ENCODE measurements at regions not wholly inside any gene's neighbourhood (a gene's known extent, or its start where the extent isn't known, plus 50 kb on each side); places are given as distances from the start of the nearest gene placed in this dataset.

DNA sequence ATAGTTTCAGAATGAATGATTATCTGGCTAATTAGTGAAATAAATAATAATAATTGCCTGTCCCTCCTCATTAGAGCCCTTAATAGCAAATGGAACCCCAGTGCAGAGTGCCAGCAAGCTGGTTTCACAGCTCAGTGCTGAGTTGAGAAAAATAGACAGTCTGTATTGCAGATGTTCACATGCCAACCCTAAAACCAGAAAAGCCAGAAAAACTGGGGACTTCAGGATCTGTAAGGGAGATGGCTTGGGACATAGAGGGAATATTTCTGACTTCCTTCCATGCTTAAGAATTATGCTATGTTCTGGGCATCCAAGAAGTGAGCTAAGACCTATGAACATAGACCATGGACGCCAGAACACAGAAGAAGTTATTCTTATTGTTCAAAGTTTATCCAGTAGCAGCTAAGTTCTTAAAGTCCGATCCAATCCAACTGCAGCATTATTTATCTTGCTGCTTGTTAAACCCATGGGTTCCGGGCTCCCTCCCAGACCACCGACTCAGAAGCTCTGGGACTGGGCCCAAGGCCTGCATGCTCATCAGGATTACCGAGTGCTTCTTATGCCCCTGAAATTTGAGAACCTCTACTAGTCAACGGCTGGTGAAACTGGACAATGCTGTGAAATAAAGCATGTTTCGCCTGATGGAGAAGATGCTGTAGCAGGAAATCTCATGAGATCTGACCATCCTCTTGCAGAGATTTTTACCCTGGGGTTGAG lies 158.3 kb downstream of the FOXB1 start:
- DNase-seq: no peak

DNA sequence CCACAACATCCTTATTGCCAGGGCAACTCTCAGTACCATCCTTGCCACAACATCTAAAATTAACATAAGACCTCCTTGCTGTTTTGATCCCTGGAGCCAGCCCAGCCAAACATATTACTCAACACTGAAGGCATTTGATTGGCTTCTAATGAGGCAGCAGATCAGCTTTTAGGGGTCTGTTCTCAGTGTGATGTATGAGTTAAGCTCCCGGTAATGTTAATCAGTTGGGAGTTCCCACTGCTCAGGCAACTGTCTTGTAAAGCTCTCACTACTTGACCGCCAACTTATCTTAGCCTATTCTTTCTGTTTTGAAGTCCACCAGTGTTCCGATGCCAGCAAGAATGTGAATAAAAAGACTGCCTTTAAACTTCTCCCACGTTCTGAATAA lies 158.9 kb downstream of the FOXB1 start:
- DNase-seq: no peak
- 74 to 85% methylated on average over 4 of the region's 4 CpGs for WGBS, 2 donors
- Histone ChIP-seq H3K27me3 (ENCODE audit: control insufficient read depth in 3 of 3, insufficient read depth in 3 of 3, low read length in 2 of 3) (peaks cover 0 to 2% (median 0%) of the 10 kb centered on the region in 3 donors), H3K9ac (ENCODE audit: insufficient read depth in 1 of 2, low read length in 2 of 2) (no peak overlapping the region), H3K9me3 (ENCODE audit: control insufficient read depth in 4 of 4, insufficient read depth in 3 of 4, low read length in 3 of 4) (no peaks in the 10 kb centered on the region), H3K4me3 (no peak overlapping the region), H3K4me1 (ENCODE audit: control insufficient read depth in 5 of 5, insufficient read depth in 5 of 5, low read length in 5 of 5) (peaks cover 0 to 5% (median 0%) of the 10 kb centered on the region in 5 donors), H3K27ac (ENCODE audit: low read depth in 1 of 2, low read length in 1 of 2) (no peak overlapping the region), H3K36me3 (ENCODE audit: control insufficient read depth in 4 of 4, insufficient read depth in 4 of 4, low read length in 4 of 4) (no peaks in the 10 kb centered on the region)
- TF ChIP-seq, protein P1, sequence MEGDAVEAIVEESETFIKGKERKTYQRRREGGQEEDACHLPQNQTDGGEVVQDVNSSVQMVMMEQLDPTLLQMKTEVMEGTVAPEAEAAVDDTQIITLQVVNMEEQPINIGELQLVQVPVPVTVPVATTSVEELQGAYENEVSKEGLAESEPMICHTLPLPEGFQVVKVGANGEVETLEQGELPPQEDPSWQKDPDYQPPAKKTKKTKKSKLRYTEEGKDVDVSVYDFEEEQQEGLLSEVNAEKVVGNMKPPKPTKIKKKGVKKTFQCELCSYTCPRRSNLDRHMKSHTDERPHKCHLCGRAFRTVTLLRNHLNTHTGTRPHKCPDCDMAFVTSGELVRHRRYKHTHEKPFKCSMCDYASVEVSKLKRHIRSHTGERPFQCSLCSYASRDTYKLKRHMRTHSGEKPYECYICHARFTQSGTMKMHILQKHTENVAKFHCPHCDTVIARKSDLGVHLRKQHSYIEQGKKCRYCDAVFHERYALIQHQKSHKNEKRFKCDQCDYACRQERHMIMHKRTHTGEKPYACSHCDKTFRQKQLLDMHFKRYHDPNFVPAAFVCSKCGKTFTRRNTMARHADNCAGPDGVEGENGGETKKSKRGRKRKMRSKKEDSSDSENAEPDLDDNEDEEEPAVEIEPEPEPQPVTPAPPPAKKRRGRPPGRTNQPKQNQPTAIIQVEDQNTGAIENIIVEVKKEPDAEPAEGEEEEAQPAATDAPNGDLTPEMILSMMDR (IDR thresholded peaks at IDR 0.05; ENCODE audit: control extremely low read depth, extremely low read depth): no peak
- no peak for ATAC-seq (ENCODE audit: insufficient read depth, low FRiP score)

More for the DNA sequence above, 158.3 kb downstream of the FOXB1 start:
- Histone ChIP-seq H3K36me3 (ENCODE audit: control insufficient read depth in 4 of 4, insufficient read depth in 4 of 4, low read length in 4 of 4) (no peaks in the 10 kb centered on the region), H3K27ac (ENCODE audit: low read depth in 1 of 2, low read length in 1 of 2) (no peak overlapping the region), H3K4me1 (ENCODE audit: control insufficient read depth in 5 of 5, insufficient read depth in 5 of 5, low read length in 5 of 5) (peaks cover 0 to 5% (median 0%) of the 10 kb centered on the region in 5 donors), H3K9ac (ENCODE audit: insufficient read depth in 1 of 2, low read length in 2 of 2) (no peak overlapping the region), H3K9me3 (ENCODE audit: control insufficient read depth in 4 of 4, insufficient read depth in 3 of 4, low read length in 3 of 4) (no peaks in the 10 kb centered on the region), H3K4me3 (no peak overlapping the region), H3K27me3 (ENCODE audit: control insufficient read depth in 3 of 3, insufficient read depth in 3 of 3, low read length in 2 of 3) (peaks cover 0 to 2% (median 0%) of the 10 kb centered on the region in 3 donors)
- WGBS, 2 donors: 82 to 85% methylated on average over 7 of the region's 7 CpGs
- TF ChIP-seq, protein P1 (IDR thresholded peaks at IDR 0.05; ENCODE audit: control extremely low read depth, extremely low read depth): no peak
- no peak for ATAC-seq (ENCODE audit: insufficient read depth, low FRiP score)

DNA sequence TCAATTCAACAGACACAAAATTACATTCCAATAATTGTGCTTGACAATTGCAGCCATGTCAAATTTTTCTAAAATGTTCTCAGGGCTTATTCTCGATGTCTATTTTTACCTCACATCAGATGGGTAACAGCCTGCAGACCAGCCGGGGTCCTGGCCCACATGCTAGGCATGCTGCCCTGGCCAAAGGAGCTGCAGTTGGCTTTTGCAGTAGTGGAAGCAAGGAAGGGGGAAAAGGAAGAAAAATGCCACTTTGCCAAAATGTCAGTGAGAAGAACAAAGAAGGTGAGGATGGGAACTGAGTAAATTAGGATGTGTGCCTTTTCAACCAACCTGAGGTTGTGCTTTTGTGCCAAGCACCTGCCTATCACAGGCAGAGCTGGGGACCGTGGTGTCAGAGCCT lies 161.0 kb downstream of the FOXB1 start:
- WGBS, 2 donors: 88 to 91% methylated on average over 3 of the region's 3 CpGs
- no peak for ATAC-seq (ENCODE audit: insufficient read depth, low FRiP score)
- H3K36me3 ChIP-seq (ENCODE audit: control insufficient read depth in 4 of 4, insufficient read depth in 4 of 4, low read length in 4 of 4): no peaks in the 10 kb centered on the region

More for the DNA sequence above, 161.0 kb downstream of the FOXB1 start:
- Histone ChIP-seq H3K4me1 (ENCODE audit: control insufficient read depth in 5 of 5, insufficient read depth in 5 of 5, low read length in 5 of 5) (no peaks in the 10 kb centered on the region), H3K9ac (ENCODE audit: insufficient read depth in 1 of 2, low read length in 2 of 2) (no peak overlapping the region), H3K27me3 (ENCODE audit: control insufficient read depth in 3 of 3, insufficient read depth in 3 of 3, low read length in 2 of 3) (no peaks in the 10 kb centered on the region), H3K4me3 (no peak overlapping the region), H3K9me3 (ENCODE audit: control insufficient read depth in 4 of 4, insufficient read depth in 3 of 4, low read length in 3 of 4) (no peaks in the 10 kb centered on the region), H3K27ac (ENCODE audit: low read depth in 1 of 2, low read length in 1 of 2) (no peak overlapping the region)
- DNase-seq: no peak
- TF ChIP-seq, protein P1 (IDR thresholded peaks at IDR 0.05; ENCODE audit: control extremely low read depth, extremely low read depth): no peak

All from lung (tissue), 11 donors.